GM23338 (cell line): ENCODE measurements at regions not wholly inside any gene's neighbourhood (a gene's known extent, or its start where the extent isn't known, plus 50 kb on each side); places are given as distances from the start of the nearest gene placed in this dataset.

Experiments used
- CREB1 ChIP-seq: fragments of 250-450 bp; sonication (Bioruptor Pico); IDR thresholded peaks from 2 replicates; pipeline ENCODE4 v1.5.0; 2020; ENCODE audit warnings: low read depth, mild to moderate bottlenecking, moderate library complexity
- EZH2 ChIP-seq: fragments of 200-600 bp; sonication (generic); IDR thresholded peaks from one replicate; pipeline ENCODE4 v1.8.0; 2017; ENCODE audit warnings: antibody characterized with exemption, mild to moderate bottlenecking, low read depth; ENCODE audit not compliant: unreplicated experiment
- EZH2phosphoT487 ChIP-seq: fragments of 200-600 bp; sonication (generic); IDR thresholded peaks from one replicate; pipeline ENCODE4 v1.8.1; 2018; ENCODE audit warnings: antibody characterized with exemption; ENCODE audit not compliant: unreplicated experiment
- JUNB ChIP-seq: IDR thresholded peaks from one replicate; pipeline ENCODE4 v1.6.1; 2016; ENCODE audit warnings: antibody characterized with exemption; ENCODE audit not compliant: unreplicated experiment
- NANOG ChIP-seq: IDR thresholded peaks from 2 replicates; pipeline ENCODE4 v1.6.1; 2016; ENCODE audit warnings: antibody characterized with exemption, borderline replicate concordance
- POLR2AphosphoS5 ChIP-seq: IDR thresholded peaks from 2 replicates; pipeline ENCODE4 v1.6.1; 2016; ENCODE audit warnings: antibody characterized with exemption, low read depth
- STAT1 ChIP-seq: IDR thresholded peaks from one replicate; pipeline ENCODE4 v1.6.1; 2016; ENCODE audit warnings: antibody characterized with exemption; ENCODE audit not compliant: unreplicated experiment
- ZNF114 ChIP-seq: fragments of 250-450 bp; sonication (Bioruptor Pico); IDR thresholded peaks from 2 replicates; pipeline ENCODE4 v1.5.0; 2020; ENCODE audit warnings: mild to moderate bottlenecking, moderate library complexity
- ZNF331 ChIP-seq: fragments of 250-450 bp; sonication (Bioruptor Pico); IDR thresholded peaks from 2 replicates; pipeline ENCODE4 v1.5.0; 2020; ENCODE audit warnings: low read depth, mild to moderate bottlenecking, moderate library complexity
- TF ChIP-seq, protein P1 (sequence below), 2 experiments: fragments of 200-600 bp in 1 of 2; sonication (generic) in 1 of 2; conservative IDR thresholded peaks; 2 replicates each; pipeline versions ENCODE4 v1.5.1 to v1.6.1; 2016 to 2017; ENCODE audit warnings: antibody characterized with exemption in 2 of 2, low read depth in 2 of 2, mild to moderate bottlenecking in 2 of 2, moderate library complexity in 1 of 2
- TF ChIP-seq, protein P2 (sequence below): IDR thresholded peaks from one replicate; pipeline ENCODE4 v1.6.1; 2018; ENCODE audit warnings: antibody characterized with exemption; ENCODE audit not compliant: unreplicated experiment
- TF ChIP-seq, protein P3 (sequence below): IDR thresholded peaks from 2 replicates; pipeline ENCODE4 v1.6.1; 2016; ENCODE audit warnings: antibody characterized with exemption
- TF ChIP-seq, protein P4 (sequence below): fragments of 250-450 bp; sonication (Bioruptor Pico); IDR thresholded peaks from 2 replicates; pipeline ENCODE4 v1.5.0; 2020; ENCODE audit warnings: mild to moderate bottlenecking, moderate library complexity

DNA sequence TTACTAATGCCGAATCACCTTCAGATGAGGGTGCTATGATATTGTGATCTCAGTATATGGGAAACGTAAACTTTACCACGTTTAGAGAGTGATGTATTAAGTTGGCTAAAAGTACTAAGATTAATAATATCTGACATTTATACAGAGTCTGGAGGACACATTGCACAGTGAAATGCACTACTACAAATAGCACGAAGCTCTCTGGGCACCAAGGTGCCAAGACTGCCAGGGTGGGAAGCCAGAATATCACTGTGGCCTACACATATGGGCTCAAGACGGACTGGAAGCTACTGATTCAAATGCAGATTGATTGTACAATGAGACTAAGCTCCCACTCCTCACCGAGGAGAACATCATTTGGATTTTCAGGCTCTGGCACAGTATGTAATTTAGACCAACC, 113.3 kb upstream of the LIPC start:
- TF ChIP-seq EZH2: no peak
- TF ChIP-seq, protein P1, sequence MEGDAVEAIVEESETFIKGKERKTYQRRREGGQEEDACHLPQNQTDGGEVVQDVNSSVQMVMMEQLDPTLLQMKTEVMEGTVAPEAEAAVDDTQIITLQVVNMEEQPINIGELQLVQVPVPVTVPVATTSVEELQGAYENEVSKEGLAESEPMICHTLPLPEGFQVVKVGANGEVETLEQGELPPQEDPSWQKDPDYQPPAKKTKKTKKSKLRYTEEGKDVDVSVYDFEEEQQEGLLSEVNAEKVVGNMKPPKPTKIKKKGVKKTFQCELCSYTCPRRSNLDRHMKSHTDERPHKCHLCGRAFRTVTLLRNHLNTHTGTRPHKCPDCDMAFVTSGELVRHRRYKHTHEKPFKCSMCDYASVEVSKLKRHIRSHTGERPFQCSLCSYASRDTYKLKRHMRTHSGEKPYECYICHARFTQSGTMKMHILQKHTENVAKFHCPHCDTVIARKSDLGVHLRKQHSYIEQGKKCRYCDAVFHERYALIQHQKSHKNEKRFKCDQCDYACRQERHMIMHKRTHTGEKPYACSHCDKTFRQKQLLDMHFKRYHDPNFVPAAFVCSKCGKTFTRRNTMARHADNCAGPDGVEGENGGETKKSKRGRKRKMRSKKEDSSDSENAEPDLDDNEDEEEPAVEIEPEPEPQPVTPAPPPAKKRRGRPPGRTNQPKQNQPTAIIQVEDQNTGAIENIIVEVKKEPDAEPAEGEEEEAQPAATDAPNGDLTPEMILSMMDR (conservative IDR thresholded peaks at IDR 0.05; ENCODE audit: low read depth in 2 of 2): no peak
- TF ChIP-seq POLR2AphosphoS5: no peak
- TF ChIP-seq, protein P2, sequence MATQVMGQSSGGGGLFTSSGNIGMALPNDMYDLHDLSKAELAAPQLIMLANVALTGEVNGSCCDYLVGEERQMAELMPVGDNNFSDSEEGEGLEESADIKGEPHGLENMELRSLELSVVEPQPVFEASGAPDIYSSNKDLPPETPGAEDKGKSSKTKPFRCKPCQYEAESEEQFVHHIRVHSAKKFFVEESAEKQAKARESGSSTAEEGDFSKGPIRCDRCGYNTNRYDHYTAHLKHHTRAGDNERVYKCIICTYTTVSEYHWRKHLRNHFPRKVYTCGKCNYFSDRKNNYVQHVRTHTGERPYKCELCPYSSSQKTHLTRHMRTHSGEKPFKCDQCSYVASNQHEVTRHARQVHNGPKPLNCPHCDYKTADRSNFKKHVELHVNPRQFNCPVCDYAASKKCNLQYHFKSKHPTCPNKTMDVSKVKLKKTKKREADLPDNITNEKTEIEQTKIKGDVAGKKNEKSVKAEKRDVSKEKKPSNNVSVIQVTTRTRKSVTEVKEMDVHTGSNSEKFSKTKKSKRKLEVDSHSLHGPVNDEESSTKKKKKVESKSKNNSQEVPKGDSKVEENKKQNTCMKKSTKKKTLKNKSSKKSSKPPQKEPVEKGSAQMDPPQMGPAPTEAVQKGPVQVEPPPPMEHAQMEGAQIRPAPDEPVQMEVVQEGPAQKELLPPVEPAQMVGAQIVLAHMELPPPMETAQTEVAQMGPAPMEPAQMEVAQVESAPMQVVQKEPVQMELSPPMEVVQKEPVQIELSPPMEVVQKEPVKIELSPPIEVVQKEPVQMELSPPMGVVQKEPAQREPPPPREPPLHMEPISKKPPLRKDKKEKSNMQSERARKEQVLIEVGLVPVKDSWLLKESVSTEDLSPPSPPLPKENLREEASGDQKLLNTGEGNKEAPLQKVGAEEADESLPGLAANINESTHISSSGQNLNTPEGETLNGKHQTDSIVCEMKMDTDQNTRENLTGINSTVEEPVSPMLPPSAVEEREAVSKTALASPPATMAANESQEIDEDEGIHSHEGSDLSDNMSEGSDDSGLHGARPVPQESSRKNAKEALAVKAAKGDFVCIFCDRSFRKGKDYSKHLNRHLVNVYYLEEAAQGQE: no peak
- TF ChIP-seq CREB1 (CRISPR knock-in tag): no peak
- no peak for TF ChIP-seq JUNB
- no peak for TF ChIP-seq EZH2phosphoT487
- TF ChIP-seq ZNF114 (CRISPR knock-in tag): no peak
- TF ChIP-seq, protein P3, sequence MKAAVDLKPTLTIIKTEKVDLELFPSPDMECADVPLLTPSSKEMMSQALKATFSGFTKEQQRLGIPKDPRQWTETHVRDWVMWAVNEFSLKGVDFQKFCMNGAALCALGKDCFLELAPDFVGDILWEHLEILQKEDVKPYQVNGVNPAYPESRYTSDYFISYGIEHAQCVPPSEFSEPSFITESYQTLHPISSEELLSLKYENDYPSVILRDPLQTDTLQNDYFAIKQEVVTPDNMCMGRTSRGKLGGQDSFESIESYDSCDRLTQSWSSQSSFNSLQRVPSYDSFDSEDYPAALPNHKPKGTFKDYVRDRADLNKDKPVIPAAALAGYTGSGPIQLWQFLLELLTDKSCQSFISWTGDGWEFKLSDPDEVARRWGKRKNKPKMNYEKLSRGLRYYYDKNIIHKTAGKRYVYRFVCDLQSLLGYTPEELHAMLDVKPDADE: no peak
- no peak for TF ChIP-seq ZNF331 (CRISPR knock-in tag)
- TF ChIP-seq, protein P4, sequence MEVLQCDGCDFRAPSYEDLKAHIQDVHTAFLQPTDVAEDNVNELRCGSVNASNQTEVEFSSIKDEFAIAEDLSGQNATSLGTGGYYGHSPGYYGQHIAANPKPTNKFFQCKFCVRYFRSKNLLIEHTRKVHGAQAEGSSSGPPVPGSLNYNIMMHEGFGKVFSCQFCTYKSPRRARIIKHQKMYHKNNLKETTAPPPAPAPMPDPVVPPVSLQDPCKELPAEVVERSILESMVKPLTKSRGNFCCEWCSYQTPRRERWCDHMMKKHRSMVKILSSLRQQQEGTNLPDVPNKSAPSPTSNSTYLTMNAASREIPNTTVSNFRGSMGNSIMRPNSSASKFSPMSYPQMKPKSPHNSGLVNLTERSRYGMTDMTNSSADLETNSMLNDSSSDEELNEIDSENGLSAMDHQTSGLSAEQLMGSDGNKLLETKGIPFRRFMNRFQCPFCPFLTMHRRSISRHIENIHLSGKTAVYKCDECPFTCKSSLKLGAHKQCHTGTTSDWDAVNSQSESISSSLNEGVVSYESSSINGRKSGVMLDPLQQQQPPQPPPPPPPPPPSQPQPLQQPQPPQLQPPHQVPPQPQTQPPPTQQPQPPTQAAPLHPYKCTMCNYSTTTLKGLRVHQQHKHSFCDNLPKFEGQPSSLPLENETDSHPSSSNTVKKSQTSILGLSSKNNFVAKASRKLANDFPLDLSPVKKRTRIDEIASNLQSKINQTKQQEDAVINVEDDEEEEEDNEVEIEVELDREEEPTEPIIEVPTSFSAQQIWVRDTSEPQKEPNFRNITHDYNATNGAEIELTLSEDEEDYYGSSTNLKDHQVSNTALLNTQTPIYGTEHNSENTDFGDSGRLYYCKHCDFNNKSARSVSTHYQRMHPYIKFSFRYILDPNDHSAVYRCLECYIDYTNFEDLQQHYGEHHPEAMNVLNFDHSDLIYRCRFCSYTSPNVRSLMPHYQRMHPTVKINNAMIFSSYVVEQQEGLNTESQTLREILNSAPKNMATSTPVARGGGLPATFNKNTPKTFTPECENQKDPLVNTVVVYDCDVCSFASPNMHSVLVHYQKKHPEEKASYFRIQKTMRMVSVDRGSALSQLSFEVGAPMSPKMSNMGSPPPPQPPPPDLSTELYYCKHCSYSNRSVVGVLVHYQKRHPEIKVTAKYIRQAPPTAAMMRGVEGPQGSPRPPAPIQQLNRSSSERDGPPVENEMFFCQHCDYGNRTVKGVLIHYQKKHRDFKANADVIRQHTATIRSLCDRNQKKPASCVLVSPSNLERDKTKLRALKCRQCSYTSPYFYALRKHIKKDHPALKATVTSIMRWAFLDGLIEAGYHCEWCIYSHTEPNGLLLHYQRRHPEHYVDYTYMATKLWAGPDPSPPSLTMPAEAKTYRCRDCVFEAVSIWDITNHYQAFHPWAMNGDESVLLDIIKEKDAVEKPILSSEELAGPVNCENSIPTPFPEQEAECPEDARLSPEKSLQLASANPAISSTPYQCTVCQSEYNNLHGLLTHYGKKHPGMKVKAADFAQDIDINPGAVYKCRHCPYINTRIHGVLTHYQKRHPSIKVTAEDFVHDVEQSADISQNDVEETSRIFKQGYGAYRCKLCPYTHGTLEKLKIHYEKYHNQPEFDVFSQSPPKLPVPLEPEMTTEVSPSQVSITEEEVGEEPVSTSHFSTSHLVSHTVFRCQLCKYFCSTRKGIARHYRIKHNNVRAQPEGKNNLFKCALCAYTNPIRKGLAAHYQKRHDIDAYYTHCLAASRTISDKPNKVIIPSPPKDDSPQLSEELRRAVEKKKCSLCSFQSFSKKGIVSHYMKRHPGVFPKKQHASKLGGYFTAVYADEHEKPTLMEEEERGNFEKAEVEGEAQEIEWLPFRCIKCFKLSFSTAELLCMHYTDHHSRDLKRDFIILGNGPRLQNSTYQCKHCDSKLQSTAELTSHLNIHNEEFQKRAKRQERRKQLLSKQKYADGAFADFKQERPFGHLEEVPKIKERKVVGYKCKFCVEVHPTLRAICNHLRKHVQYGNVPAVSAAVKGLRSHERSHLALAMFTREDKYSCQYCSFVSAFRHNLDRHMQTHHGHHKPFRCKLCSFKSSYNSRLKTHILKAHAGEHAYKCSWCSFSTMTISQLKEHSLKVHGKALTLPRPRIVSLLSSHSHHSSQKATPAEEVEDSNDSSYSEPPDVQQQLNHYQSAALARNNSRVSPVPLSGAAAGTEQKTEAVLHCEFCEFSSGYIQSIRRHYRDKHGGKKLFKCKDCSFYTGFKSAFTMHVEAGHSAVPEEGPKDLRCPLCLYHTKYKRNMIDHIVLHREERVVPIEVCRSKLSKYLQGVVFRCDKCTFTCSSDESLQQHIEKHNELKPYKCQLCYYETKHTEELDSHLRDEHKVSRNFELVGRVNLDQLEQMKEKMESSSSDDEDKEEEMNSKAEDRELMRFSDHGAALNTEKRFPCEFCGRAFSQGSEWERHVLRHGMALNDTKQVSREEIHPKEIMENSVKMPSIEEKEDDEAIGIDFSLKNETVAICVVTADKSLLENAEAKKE: no peak
- no peak for TF ChIP-seq NANOG
- TF ChIP-seq STAT1: no peak
